Natural killer cell (primary cell): ENCODE measurements at regions not wholly inside any gene's neighbourhood (a gene's known extent, or its start where the extent isn't known, plus 50 kb on each side); places are given as distances from the start of the nearest gene placed in this dataset.

ENCODE experiments used
- ATAC-seq, 3 donors: fragments of 150-1000 bp in 2 of 3; fragments of 200-7000 bp in 1 of 3; cut with Tn5 transposase; 1 replicate in 1 of 3; 2 replicates in 2 of 3; pipeline ENCODE4 v1.10.0; 2021; ENCODE audit warnings: mild to moderate bottlenecking in 2 of 3, moderate library complexity in 2 of 3
- DNase-seq, 2 donors: peaks; one replicate each; pipeline versions ENCODE4 v3.0.0 to v3.0.0-alpha.2; 2013 to 2021; ENCODE audit warnings: mixed read lengths in 1 of 2
- H3K27ac ChIP-seq: one replicate; pipeline ENCODE4 v1.5.1; 2013; ENCODE audit warnings: mild to moderate bottlenecking, low read length
- H3K27me3 ChIP-seq: one replicate; pipeline ENCODE4 v1.6.1; 2013; ENCODE audit warnings: low read length; ENCODE audit not compliant: control insufficient read depth, insufficient read depth
- H3K36me3 ChIP-seq: one replicate; pipeline ENCODE4 v1.6.1; 2013; ENCODE audit warnings: low read length; ENCODE audit not compliant: control insufficient read depth, insufficient read depth
- H3K4me1 ChIP-seq: one replicate; pipeline ENCODE4 v1.6.1; 2013; ENCODE audit warnings: low read length; ENCODE audit not compliant: control insufficient read depth, insufficient read depth
- H3K4me3 ChIP-seq: one replicate; pipeline ENCODE4 v1.5.1; 2013; ENCODE audit warnings: low read length
- H3K9me3 ChIP-seq: one replicate; pipeline ENCODE4 v1.6.1; 2013; ENCODE audit warnings: low read length; ENCODE audit not compliant: control insufficient read depth, insufficient read depth
- H3K27ac Mint-ChIP-seq, 2 donors: one replicate each; pipeline ENCODE4 v1.8.0; 2022; ENCODE audit warnings: mild to moderate bottlenecking in 2 of 2, mixed read lengths in 2 of 2, moderate library complexity in 1 of 2
- H3K27me3 Mint-ChIP-seq, 2 donors: one replicate each; pipeline ENCODE4 v1.8.0; 2022; ENCODE audit warnings: low read depth in 2 of 2, mixed read lengths in 2 of 2
- H3K36me3 Mint-ChIP-seq: one replicate; pipeline ENCODE4 v1.8.0; 2022; ENCODE audit warnings: mixed read lengths
- H3K4me1 Mint-ChIP-seq, 2 donors: one replicate each; pipeline ENCODE4 v1.8.0; 2022; ENCODE audit warnings: mixed read lengths in 2 of 2
- H3K4me3 Mint-ChIP-seq: one replicate; pipeline ENCODE4 v1.8.0; 2022; ENCODE audit warnings: mild to moderate bottlenecking, moderate library complexity, mixed read lengths
- H3K9me3 Mint-ChIP-seq, 2 donors: one replicate each; pipeline ENCODE4 v1.8.0; 2022; ENCODE audit warnings: mixed read lengths in 2 of 2
- WGBS: methylation state at CpG from one replicate; pipeline ENCODE4 v1.1.7; 2013; ENCODE audit warnings: missing lambda C conversion rate; ENCODE audit not compliant: insufficient coverage; 5-methylcytosine and 5-hydroxymethylcytosine counted together
- intact Hi-C: fragments of 100-400 bp; cut with micrococcal nuclease; formaldehyde crosslinking; loops from one replicate; pipeline ENCODE4 v1.14.2; 2022
- TF ChIP-seq, protein P1 (sequence below): fragments of 200-600 bp; IDR thresholded peaks from one replicate; pipeline ENCODE4 v1.8.0; 2022; ENCODE audit warnings: antibody characterized with exemption

DNA sequence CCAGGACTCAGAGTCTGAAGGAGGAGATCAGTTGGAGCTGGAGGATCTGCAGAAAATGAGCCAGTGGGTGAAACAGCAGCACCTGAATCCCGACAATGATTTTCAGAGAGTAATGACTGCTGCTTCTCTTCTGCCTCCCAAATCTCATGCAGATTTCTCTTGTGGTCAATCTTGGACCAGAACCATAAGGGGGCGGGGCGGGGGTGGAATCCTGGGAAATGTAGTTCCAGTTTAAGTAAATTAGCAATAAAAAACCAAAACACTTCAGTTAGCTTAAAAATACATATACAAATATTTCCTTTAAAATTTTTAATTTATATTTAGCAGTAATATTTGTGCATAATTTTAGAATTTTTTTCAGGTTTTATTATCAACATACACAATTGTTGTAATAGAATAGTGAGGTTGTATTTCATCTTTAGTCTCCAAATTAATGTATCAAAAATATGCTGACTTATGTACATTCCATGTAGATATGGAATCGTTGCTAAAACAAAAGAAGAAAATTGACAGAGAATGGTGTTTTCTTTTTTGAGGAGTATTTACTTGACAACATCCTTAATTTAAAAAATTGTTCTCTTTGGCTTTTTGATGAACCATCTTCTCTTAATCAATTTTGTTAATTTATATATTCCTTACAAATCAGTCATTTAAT lies 223.5 kb upstream of the SYT10 start:
- DNase-seq (no peak), ATAC-seq (no peak)
- Histone ChIP-seq H3K36me3 (no peaks in the 10 kb centered on the region), H3K27ac (no peak overlapping the region), H3K9me3 (no peaks in the 10 kb centered on the region), H3K4me1 (no peaks in the 10 kb centered on the region), H3K27me3 (no peaks in the 10 kb centered on the region), H3K4me3 (no peak overlapping the region)
- intact Hi-C loops, result no loop called here
- H3K9me3 Mint-ChIP-seq, result peaks cover 10 to 12% of the 10 kb centered on the region in 2 donors
- WGBS, result 78% methylated on average over 1 of the region's 4 CpGs
- no peaks in the 10 kb centered on the region for H3K27me3 Mint-ChIP-seq
- TF ChIP-seq, protein P1, sequence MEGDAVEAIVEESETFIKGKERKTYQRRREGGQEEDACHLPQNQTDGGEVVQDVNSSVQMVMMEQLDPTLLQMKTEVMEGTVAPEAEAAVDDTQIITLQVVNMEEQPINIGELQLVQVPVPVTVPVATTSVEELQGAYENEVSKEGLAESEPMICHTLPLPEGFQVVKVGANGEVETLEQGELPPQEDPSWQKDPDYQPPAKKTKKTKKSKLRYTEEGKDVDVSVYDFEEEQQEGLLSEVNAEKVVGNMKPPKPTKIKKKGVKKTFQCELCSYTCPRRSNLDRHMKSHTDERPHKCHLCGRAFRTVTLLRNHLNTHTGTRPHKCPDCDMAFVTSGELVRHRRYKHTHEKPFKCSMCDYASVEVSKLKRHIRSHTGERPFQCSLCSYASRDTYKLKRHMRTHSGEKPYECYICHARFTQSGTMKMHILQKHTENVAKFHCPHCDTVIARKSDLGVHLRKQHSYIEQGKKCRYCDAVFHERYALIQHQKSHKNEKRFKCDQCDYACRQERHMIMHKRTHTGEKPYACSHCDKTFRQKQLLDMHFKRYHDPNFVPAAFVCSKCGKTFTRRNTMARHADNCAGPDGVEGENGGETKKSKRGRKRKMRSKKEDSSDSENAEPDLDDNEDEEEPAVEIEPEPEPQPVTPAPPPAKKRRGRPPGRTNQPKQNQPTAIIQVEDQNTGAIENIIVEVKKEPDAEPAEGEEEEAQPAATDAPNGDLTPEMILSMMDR, result no peak
- H3K4me3 Mint-ChIP-seq, result no peak overlapping the region
- H3K27ac Mint-ChIP-seq, result no peak overlapping the region
- H3K36me3 Mint-ChIP-seq, result no peaks in the 10 kb centered on the region
- H3K4me1 Mint-ChIP-seq, result no peaks in the 10 kb centered on the region

DNA sequence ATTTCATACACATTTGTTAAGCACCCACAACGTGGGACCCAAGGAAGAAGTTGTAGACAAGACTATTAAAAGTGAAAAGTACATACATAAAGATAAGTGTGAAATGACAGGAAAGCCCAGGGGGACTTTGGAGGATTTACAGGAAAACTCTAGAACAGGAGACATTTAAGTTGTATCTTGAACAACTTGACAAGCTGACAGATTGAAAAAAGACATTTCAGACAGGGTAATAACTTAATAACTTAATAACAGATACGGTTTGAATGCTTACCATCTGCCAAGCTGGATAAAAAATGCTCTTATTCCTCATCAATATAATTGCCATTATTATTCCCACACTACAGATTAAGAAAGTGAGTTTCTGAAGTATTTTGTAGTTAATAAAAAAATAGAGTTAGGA lies 229.7 kb upstream of the SYT10 start:
- H3K27ac ChIP-seq, result no peak overlapping the region
- Mint-ChIP-seq H3K27me3 (no peaks in the 10 kb centered on the region), H3K9me3 (peaks cover 8% of the 10 kb centered on the region in 2 donors), H3K27ac (no peak overlapping the region), H3K36me3 (no peaks in the 10 kb centered on the region), H3K4me3 (no peak overlapping the region), H3K4me1 (no peaks in the 10 kb centered on the region)
- H3K9me3 ChIP-seq, result no peaks in the 10 kb centered on the region
- H3K27me3 ChIP-seq, result no peaks in the 10 kb centered on the region
- H3K4me1 ChIP-seq, result no peaks in the 10 kb centered on the region
- no peaks in the 10 kb centered on the region for H3K36me3 ChIP-seq
- no CpG with 5 or more reads among the region's 2 CpGs for WGBS
- H3K4me3 ChIP-seq, result no peak overlapping the region
- no peak for DNase-seq
- TF ChIP-seq, protein P1, result no peak
- ATAC-seq, result no peak
- intact Hi-C loops, result no loop called here

DNA sequence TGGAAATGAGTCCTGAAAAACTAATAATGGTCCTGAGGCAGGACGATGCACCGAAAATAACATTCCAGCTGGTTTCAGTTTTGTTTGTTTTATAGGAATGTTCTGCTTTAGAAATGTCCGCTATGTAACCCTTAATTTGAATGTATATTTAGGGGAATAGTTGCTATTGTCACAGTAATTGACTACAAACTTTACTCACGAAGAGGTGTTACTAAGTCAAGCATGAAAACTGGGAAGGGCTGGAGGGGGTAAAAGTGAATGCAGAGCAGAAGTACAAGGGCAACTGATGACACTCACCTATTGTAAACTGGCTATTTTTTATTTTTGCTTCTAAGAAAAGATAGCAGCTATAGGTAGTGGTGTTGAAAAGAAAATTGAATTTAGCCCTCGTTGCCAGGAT lies 230.7 kb upstream of the SYT10 start:
- H3K9me3 ChIP-seq, result no peaks in the 10 kb centered on the region
- no peaks in the 10 kb centered on the region for H3K4me1 ChIP-seq
- H3K36me3 ChIP-seq, result no peaks in the 10 kb centered on the region
- Mint-ChIP-seq H3K27me3 (no peaks in the 10 kb centered on the region), H3K4me1 (no peaks in the 10 kb centered on the region), H3K9me3 (peaks cover 5% of the 10 kb centered on the region in 2 donors), H3K4me3 (no peak overlapping the region), H3K36me3 (no peaks in the 10 kb centered on the region), H3K27ac (no peak overlapping the region)
- 53% methylated on average over 5 of the region's 5 CpGs for WGBS
- no peaks in the 10 kb centered on the region for H3K27me3 ChIP-seq
- intact Hi-C loops, result no loop called here
- ATAC-seq, result no peak
- no peak overlapping the region for H3K27ac ChIP-seq
- H3K4me3 ChIP-seq, result no peak overlapping the region
- DNase-seq, result no peak
- TF ChIP-seq, protein P1, result no peak

DNA sequence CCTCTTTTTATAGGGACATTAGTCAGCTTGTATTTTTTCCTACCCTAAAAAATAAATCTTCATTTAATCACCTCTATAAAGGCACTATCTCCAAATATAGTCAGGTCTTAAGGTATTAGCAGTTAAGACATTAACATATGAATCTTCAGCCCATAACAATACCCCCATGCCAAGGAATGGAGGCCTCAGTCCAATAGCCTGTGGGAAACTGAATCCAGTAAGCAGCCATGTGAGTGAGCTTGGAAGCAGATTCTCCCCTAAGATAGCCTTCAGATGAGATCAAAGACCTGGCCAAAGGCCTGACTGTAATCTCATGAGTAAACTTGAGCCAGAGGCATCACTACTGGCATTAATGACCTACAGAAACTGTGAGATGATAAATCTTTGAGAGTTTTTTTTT lies 232.1 kb upstream of the SYT10 start:
- Mint-ChIP-seq H3K27ac (no peak overlapping the region), H3K9me3 (peaks cover 8 to 11% of the 10 kb centered on the region in 2 donors), H3K36me3 (peaks cover 7% of the 10 kb centered on the region), H3K4me3 (no peak overlapping the region), H3K27me3 (no peaks in the 10 kb centered on the region), H3K4me1 (no peaks in the 10 kb centered on the region)
- intact Hi-C loops, result no loop called here
- no peaks in the 10 kb centered on the region for H3K9me3 ChIP-seq
- H3K36me3 ChIP-seq, result no peaks in the 10 kb centered on the region
- ATAC-seq (no peak), DNase-seq (no peak)
- no peaks in the 10 kb centered on the region for H3K4me1 ChIP-seq
- TF ChIP-seq, protein P1, result no peak
- H3K27me3 ChIP-seq, result no peaks in the 10 kb centered on the region
- no peak overlapping the region for H3K4me3 ChIP-seq
- H3K27ac ChIP-seq, result no peak overlapping the region
